Occipital lobe (tissue), 1 donor: ENCODE measurements at regions not wholly inside any gene's neighbourhood (a gene's known extent, or its start where the extent isn't known, plus 50 kb on each side); places are given as distances from the start of the nearest gene placed in this dataset.

Experiments
- DNase-seq: peaks from one replicate; lab custom pipeline; 2025; lab: John Stamatoyannopoulos, UW

DNA sequence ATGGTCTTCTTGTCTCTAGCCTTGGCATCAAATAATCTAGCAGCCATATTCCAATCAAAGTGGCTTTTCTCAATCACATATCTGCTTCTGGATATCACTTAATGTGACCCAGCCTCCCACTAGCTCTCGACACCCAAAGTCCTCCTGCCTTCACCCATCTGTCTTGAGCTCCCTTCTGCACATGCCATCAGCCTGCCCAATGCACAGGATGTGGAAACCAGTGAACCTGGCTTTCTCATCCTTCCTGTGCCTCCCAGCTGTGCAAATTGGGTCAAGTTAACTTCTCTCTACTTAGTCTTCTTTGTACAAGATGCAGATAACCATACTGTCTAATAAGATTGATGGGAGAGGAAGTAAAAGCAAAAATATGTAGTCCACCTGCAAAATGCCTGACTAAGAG lies 257.9 kb upstream of the PITRM1 start:
- no peak for DNase-seq

GRCh38 chr10:3429676-3430075 lies 257.1 kb upstream of the PITRM1 start:
- no peak for DNase-seq

DNA sequence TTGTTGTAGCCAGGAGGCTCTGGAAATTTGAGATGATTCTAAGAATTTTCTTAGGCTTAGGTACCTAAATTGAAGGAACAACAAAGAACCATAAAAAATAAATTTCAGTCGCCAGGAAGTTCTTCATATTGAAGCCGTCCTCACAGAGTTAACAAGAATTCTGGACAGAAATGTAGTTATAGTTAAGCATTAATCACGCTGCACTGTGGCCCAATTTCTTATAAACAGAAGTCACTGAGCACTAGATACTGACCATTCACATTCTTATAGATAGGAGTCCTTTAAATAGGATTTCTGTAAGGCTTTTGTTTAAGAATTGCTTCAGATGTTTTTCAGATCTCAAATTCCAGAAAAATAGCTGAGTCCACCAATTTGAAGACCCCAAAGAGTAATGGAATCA lies 256.2 kb upstream of the PITRM1 start:
- DNase-seq, result no peak

GRCh38 chr10:3427950-3428354 lies 255.4 kb upstream of the PITRM1 start:
- DNase-seq, result no peak

DNA sequence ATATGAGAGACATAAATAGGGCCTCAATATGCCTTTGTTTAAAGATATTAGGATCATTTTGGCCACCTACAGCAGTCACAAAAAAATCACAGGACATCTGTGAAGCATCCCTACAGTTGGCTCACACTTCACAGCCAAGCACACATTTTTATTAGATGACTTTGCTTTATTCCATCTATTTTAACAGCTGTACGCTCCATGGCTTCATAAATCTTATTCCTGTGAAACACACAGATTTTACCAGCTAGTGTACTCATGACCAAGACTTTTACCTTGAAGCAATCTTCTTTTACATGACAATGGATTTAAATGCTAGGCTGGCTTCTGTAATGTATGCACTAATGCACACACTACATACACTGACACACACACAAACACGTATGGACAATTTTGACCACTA lies 254.8 kb upstream of the PITRM1 start:
- no peak for DNase-seq

GRCh38 chr10:3426190-3426845 lies 253.7 kb upstream of the PITRM1 start:
- DNase-seq, result no peak

DNA sequence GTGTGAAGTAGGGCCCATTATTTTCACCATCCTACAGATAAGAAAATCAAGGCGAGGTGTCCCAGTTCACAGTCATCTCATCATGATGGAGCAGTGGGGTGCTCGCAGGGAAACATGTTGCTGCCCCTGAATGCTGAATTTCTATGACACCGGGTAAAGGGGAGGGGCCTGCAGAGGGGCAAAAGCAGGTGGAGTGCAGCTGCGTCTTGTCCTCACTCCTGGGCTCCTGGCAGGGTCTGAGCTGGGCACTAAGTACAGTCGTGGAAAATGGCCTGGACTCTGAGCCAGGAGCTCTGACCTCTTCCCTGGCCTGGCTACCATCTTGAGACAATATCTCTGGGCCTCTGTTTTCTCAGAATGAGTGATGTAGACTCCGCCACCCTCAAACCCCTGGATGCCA lies 253.1 kb upstream of the PITRM1 start:
- DNase-seq, result no peak

DNA sequence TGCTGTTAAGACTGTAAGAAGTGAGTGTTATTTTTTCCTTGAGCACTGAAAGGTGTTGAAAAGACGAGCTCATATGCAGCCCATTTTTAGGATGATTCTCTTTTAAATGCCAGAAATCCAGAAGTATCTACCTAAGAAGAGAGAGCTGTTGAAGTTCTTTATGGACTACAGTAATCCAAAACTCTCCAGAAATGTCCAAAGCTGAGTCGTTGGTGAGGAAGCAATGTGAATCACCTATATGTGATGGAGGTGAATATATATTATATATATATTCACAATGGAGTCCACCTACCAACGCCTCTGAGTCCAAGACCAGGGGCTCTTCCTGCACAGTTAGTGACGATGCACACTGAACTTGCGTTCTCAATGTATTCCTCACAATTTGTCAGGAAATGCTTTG lies 252.7 kb upstream of the PITRM1 start:
- no peak for DNase-seq

DNA sequence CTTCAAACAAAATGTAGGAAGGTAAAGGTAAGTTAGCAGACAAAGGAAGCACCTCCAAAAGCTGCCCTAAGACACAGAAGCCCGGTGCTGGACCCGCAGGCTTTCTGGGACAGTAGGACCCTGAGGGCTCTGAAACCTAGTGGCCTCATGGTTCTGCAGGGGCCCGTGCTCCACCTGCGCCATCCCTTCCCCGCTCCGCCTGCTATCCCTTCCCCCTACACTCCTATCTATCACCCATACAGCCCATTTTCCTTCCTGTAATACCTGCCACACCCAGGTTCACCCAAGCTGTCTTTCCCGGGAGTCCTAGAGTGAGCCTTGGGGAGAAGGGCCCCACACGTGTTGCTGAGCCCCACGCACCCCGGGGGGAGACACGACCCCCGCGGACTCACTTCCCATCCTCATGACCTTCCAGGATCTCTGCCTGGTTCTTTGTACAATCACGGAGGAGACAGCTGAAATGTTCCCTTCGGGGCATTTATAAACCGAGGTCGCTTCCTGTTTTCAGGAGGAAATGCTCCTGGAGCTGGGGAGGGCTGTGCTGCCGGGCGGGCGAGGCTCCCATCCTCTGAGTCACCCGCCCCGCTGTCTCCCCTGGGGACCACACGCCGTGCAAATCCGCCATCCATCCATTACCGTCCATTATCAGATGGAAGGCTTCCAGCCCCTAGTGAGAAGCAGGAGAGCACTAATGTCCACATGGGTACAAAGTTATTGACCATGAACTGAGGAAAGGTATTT lies 251.7 kb upstream of the PITRM1 start:
- no peak for DNase-seq

DNA sequence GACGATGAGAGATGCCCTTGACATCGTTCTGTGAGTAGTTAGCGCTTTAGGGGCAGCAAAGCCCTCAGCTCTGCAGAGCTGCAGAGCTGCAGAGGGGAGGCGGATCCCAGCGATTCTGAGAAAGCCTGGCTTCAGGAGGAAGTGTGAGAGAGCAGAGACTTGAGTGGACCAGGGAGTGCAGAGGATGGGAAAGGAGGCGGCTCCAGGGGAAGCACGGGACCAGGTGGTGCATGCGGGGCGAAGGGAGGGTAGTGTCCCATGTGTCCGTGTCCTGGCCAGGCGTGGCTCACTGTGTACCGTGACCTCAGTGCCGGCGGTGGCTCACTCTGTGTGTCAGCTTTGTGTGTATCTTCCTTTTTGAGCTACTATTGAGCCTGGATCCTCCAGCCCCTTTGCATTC lies 250.8 kb upstream of the PITRM1 start:
- no peak for DNase-seq

GRCh38 chr10:3422282-3422681 lies 249.7 kb upstream of the PITRM1 start:
- DNase-seq, result no peak

DNA sequence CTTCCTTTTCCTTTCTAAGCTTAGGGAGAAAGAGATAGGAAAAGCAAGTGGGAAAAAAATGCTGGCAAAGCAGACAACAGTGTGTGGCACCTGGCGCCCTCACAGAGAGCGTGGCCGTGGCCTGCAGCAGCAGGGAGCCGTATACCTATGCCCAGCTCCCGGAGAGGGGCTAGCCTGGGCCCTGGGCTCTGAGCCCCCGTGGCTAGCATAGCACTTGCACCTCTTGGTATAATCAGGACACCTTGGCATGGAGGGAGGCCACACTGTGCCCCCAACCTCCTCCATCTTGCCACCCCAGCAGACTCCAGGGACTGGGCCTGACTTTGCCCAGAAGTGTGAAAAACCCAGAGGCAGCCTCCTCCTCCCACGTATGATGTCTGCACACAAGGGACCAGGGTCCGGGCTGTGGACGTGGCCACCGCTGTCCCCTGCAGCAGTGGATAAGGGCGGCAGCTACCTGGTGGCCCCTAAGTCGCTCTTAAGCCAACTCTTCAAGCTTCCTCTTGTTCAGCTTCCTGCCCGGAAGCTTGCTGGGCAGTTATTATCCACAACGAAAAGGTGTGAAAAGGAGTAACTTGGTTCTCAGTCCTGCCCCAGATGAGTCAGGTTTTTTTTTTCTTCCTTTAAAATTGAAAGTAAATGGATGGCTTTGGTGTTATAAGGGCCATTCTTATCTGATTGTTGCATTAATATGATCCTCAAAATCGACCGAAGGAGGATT lies 249.1 kb upstream of the PITRM1 start:
- no peak for DNase-seq

DNA sequence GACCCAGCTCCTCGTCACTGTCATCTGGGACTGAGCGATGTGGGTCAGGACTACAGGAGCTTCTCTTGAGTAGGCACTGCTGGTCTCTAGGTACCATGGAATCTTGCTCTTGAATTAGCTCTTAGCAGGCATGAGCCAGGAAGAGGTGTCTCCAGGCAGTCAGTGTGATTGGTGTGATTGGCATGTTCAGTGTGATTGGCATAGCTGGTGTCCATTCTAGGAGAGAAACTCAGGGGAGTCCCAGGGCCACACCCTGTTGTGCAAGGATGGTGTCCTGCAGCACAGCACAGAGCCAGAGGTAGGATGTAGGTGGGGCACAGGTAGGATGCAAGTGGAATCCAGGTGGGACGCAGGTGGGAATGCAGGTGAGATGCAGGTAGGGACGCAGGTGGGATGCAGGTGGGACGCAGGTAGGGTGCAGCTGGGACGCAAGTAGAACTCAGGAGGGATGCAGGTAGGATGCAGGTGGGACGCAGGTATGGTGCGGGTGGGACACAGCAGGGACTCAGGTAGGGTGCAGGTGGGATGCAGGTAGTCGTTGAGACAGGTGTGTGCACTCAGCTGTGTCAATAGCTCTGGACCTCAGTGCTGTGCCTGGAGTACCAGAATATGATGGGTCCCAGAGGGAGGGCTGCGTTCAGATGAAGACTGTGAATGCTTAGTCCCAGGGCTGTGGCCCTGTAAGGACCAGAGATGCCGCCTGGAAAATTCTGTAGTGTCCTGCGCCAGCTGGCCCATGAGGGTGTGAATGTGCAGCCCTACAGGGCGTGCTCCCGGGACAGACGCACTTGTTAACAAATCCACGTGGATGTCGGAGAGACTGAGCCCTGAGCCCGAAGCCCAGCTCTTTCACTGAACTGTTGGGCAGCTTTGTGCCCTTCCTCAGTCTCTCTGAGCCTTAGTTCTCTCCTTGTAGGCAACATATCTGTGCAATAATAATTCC lies 248.2 kb upstream of the PITRM1 start:
- DNase-seq, result no peak

DNA sequence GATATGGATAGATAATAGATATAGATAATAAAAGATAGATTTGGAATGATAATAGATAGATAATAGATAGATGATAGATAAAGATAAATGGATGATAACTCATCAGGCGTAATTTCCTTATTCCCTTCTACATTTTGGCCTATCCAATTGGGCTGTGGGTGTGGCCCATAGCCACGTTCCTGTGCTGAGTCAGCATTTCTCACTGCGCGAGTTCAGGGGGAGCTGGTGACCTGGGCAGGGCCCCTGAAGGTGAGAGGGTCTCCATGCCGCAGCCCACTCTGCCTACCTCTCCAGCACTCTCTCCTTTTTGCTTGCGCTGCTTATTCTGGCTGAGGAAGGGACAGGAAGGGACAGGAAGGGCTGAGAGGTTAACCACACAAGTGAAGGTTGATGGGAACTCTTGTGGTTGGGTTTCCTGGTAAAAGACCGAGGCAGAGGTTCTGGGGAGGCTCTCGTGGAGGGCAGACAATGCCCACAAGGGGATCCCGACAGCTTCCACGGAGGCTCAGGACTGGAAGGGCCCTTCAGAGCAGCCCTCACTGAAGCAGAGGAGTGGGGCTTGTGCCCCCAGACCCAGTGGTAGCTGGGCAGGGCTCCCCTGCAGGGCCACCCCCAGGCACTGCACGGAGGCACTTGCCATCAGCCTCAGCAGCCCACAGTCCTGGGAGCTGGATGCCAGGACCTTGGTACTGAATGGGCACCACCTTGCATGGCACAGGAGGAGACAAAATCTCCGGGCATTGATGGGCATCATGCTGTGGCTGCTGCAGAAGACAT lies 247.3 kb upstream of the PITRM1 start:
- DNase-seq, result no peak

- DNase-seq, result no peak
These were observed 246.3 kb upstream of the PITRM1 start for GRCh38 chr10:3418926-3419325.

DNA sequence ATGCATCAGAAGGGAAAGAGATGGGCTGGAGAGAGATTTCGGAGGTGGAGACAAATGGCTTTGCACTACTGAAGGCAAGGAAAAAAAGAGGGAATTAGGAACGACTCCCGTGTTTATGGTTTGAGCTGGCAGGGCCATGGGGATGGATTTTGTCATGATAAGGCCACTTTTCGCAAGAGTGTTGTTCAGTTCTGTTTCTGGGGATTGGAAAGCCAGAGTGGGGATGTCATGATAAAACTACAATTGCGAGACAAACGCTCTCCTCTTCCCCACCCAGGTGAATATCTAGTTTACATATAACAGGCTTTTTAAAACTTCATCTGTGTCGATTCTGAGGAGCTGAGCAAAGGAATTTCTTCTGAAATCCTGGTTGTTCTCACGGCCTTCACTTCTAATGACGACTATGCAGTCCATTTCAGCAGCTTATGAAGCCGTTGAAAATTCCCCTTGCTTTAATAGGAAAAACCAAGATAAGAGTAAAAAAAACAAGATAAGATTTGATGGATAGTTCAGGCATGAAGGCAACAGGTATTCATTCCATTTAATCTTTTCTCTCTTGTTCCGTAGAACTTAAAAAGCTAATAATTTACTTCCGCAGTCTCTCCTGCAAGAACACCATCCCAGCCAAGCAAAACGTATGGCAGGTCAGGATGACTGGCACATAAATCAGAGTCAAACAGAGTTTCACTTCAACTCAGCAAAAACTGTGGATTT lies 245.6 kb upstream of the PITRM1 start:
- DNase-seq, result no peak

- DNase-seq, result no peak
These were observed 244.5 kb upstream of the PITRM1 start for GRCh38 chr10:3417096-3417495.

DNA sequence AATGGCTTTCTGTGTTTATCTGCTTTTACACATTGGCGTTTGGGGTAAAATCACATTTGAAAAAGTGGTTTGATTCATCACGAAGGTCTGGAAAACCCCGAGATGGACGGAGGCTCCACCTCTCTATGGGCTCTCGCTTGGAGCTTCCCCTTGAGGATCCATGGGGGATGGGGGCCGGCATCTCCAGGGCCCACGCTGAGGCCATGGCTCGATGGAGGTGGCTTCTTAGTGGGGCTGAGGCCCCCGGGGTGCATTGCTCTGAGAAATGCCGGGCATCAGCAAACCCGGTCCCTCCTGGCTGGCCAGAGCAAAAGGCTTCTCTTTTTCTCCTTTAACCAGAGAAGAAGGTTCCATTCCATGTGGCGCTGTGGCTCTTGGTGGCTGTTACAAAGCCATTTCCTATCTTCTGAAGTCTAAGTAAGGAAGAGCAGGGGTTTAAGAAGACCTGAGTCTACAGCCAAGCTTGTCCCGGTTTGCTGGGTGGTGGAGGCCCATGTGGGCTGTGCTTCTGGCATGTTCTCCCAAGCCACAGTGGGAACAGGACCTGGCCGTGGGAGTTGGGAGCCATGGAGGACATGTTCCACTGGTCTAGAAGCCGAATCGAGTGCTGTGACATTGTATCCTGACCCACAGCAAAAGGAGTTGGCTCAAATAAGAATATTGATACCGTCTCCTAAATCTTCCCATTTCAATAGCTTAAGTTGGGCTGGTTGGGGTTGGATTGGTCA lies 243.5 kb upstream of the PITRM1 start:
- DNase-seq, result no peak

GRCh38 chr10:3415038-3415736 lies 242.6 kb upstream of the PITRM1 start:
- no peak for DNase-seq
